A172 (cell line): ENCODE measurements at regions not wholly inside any gene's neighbourhood (a gene's known extent, or its start where the extent isn't known, plus 50 kb on each side); places are given as distances from the start of the nearest gene placed in this dataset.

Experiments
- DNase-seq: peaks from one replicate; pipeline ENCODE4 v3.0.0-alpha.2; 2015; ENCODE audit warnings: low spot score

DNA sequence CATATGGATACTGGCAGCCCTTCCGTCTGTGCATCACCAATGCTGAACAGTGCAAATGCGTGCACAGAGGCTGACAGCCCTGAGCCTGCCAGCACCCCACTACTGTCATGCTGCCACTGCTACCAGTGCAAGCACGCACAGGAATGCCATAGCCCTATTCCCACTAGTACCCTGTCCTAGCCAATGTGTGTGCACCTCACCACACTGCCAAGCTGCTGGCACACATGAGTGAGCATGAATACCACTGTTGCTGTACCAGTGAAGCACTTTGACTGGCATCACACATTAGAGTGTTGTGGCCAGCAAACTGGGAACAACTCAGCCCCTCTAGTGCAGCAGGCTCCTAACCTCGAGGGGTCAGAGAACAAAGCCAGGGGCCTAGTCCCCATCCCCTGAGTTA is 102.9 kb upstream of the PCDH10 start:
- DNase-seq, result no peak

DNA sequence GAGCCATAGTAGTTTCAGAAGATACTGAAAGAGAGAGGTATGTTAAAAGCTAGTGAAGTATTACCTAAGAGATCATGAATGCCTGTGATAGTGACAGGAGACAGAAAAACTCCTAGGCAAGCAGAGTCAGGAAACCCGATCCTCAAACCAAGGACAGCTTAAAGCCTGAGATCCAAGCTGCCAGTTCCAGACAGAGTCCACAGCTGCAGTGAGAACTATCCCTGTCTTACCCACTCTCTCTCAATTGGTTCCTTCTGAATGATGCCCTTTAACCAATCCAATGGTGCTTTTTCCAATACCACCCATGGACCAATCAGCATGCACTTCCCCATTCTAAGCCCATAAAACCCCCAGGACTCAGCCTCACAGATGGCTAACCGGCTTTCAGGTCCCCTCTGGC is 90.4 kb upstream of the PCDH10 start:
- DNase-seq, result no peak

DNA sequence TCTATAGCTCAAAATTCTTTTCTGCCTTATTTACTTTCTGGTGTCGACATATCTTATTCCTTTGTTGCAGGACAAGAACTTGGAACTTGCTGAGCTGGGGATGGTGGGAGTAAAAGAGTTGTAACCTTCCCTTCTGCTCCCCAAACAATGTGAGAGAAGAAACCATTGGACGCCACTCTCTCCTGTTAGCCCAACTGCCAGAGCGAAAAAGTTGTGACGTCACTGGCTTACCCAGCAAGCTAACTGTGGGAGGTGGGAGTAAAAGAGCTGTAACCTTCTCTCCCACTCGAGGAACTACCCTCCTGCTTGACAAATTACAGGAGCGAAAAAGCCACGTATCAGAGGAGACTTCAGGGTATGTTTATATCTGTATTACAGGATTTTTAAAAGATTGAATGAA is 90.0 kb upstream of the PCDH10 start:
- no peak for DNase-seq

DNA sequence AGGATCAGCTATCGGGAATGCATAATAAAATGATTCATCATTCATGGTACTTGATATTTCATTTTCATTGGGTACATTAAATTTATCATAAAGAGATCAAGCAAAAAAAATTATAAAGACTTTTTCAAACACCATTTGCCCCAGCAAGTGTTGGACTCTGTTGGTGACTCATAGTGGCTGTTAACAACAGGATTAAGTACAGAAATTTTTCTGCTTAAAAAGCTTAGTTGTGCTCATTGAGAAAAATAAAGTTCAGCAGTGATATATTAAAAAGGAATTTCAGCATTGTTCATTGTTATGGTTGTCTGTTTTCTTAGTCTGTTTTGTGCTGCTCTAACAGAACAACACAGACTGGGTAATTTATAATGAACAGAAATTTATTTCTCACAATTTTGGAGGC is 86.2 kb upstream of the PCDH10 start:
- peak; percentile 24 for DNase-seq

DNA sequence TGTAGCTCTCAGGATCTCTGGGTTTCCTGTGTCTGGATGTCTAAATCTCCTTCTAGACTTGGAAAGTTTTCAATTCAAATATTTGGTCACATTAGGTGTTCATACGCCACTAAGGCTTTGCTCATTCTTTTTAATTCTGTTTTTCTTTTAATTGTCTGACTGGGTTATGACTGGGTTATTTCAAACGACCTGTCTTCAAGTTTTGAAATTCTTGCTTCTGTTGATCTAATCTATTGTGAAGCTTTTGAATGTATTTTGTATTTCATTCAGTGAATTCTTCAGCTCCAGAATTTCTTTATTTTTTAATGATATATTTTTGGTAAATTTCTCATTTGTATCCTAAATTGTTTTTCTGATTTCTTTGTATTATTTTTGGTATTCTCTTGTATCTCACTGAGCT is 81.0 kb upstream of the PCDH10 start:
- no peak for DNase-seq

DNA sequence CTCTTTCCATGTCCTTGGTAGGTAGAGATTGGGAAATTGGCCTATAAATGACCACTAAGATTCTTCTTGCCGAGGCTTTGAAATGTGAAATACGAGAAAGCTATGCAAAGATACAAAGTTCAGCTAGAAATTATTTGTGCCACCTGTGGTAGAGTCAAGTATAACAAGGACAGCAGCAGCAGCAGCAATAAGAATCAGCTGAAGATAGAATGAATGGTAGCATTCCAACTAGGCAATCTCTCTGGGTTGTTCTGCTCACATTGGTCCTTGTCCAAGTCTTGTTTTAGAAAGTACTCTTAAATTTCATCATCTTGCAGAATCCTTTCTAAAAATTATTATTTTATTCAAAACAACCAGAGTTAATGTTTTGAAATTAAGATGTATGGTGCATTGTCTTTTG is 67.8 kb upstream of the PCDH10 start:
- no peak for DNase-seq

DNA sequence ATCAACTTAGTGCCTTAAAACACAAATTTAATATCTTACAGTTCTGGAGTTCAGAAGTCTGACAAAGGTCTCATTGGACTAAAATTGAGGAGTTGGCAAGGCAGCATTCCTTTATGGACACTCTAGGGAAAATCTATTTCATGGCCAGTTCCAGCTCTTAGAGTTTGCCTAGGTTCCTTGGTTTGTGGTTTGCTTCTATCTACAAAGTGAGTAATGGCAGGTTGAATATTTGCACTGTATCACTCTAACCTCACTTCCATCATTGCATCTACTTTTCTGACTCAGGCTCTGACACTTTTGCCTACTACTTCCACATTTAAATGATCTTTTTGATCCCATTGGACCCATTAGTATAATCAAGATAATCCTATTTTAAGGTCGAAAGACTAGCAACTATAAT is 64.7 kb upstream of the PCDH10 start:
- no peak for DNase-seq

DNA sequence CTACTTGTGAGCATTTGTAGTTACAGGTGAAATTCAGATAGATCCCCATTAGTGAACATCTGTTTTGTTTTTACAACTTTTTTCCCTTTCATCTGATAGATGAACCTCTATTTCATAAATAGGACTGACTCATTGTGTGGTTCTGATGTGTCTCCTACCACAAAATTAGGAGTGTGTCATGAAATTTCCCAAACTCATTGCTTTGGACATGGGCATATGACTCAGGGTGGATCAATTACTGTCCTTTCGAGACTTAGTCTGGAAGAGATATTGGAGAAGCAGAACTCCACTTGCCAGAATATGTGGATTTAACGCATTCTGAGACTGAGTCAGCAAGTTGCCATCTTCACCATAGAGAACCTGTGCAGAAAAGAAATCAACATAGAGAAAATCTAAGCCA is 53.5 kb upstream of the PCDH10 start:
- DNase-seq, result no peak

DNA sequence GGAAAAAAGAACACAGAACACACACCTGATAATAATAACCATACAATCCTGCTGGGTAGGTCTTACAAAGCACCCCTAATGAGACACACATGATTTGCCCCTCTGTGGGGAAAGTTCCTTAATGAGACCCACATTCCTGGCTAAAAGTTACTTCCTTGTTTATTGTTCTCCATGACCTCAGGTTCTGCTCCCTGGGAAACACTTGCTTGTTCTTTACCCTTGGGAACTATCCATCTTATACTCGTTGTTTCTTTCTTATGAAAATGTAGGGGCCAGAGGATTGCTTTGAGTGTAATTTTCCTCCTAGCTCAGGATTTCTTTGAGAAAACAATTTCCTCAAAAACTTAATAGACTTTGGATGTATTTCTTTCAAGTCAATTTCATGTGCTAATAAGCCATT is 52.1 kb upstream of the PCDH10 start:
- no peak for DNase-seq
